ENCODE measurements at regions not wholly inside any gene's neighbourhood (a gene's known extent, or its start where the extent isn't known, plus 50 kb on each side); places are given as distances from the start of the nearest gene placed in this dataset.

DNA sequence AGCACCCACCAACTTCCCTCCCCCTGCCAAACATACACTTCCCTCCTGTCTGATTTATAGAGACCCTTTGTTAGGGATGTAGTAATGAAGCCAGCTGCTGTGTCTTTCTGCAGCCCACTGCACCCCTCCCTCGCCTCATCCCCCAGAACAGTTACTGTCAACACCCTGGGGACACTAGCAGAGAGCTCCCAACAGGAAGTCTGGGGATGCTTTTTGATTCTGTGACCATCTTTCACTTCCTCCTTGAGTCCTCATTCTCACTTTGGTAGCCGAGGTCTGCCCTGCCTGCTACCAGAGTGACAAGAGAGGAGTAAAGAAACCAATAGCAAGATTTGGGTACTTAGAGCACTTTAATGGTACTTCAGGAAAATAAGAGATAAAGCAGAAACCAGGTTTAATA is 201.6 kb downstream of the SATB1 start:
- H3K4ac ChIP-seq (ENCODE audit: low read depth, low read length), result no peak overlapping the region
- H4K91ac ChIP-seq (ENCODE audit: insufficient read length, low read depth, low read length), result no peak overlapping the region
- H4K20me1 ChIP-seq (ENCODE audit: control insufficient read depth, insufficient read depth, insufficient read length), result no peaks in the 10 kb centered on the region
- H3K18ac ChIP-seq (ENCODE audit: insufficient read length, low read depth, low read length), result no peak overlapping the region
- TF ChIP-seq, protein P1, sequence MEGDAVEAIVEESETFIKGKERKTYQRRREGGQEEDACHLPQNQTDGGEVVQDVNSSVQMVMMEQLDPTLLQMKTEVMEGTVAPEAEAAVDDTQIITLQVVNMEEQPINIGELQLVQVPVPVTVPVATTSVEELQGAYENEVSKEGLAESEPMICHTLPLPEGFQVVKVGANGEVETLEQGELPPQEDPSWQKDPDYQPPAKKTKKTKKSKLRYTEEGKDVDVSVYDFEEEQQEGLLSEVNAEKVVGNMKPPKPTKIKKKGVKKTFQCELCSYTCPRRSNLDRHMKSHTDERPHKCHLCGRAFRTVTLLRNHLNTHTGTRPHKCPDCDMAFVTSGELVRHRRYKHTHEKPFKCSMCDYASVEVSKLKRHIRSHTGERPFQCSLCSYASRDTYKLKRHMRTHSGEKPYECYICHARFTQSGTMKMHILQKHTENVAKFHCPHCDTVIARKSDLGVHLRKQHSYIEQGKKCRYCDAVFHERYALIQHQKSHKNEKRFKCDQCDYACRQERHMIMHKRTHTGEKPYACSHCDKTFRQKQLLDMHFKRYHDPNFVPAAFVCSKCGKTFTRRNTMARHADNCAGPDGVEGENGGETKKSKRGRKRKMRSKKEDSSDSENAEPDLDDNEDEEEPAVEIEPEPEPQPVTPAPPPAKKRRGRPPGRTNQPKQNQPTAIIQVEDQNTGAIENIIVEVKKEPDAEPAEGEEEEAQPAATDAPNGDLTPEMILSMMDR (conservative IDR thresholded peaks at IDR 0.05), result no peak
- no peak overlapping the region for H2BK20ac ChIP-seq (ENCODE audit: low read depth, low read length, poor library complexity, severe bottlenecking)
- H3K9me3 ChIP-seq (ENCODE audit: control insufficient read depth, low read depth, low read length), result no peaks in the 10 kb centered on the region
- H3K27ac Mint-ChIP-seq, result no peak overlapping the region
- H3K27ac ChIP-seq (ENCODE audit: insufficient read length, low read depth, low read length), result no peak overlapping the region
- no peak overlapping the region for H4K5ac ChIP-seq (ENCODE audit: insufficient read length, low read depth, low read length)
- H2BK15ac ChIP-seq (ENCODE audit: low read depth, low read length), result no peak overlapping the region
- no peaks in the 10 kb centered on the region for H3K23me2 ChIP-seq (ENCODE audit: insufficient read length, low read depth, low read length, poor library complexity, severe bottlenecking)
- H3T11ph ChIP-seq (ENCODE audit: low read length), result no peak overlapping the region
- H2BK12ac ChIP-seq (ENCODE audit: insufficient read length, low read depth, low read length), result no peak overlapping the region
- H3K14ac ChIP-seq (ENCODE audit: insufficient read depth, low read length), result no peak overlapping the region
- H2BK5ac ChIP-seq (ENCODE audit: insufficient read length, low read length), result no peak overlapping the region
- H3K4me1 ChIP-seq (ENCODE audit: insufficient read depth, low read length), result no peaks in the 10 kb centered on the region
- no peaks in the 10 kb centered on the region for H3K79me2 ChIP-seq (ENCODE audit: insufficient read depth, low read length)
- H3K4me3 Mint-ChIP-seq, result no peak overlapping the region
- no peak overlapping the region for H4K8ac ChIP-seq (replicated peaks; ENCODE audit: insufficient read length, low read depth, low read length)
- H3K56ac ChIP-seq (ENCODE audit: insufficient read length, low read depth, low read length), result no peak overlapping the region
- no peak overlapping the region for H3K23ac ChIP-seq (ENCODE audit: insufficient read length, low read depth, low read length)
- no peaks in the 10 kb centered on the region for H3K36me3 Mint-ChIP-seq (ENCODE audit: insufficient read depth in 1 of 3, low read depth in 3 of 3)
- H3K9ac ChIP-seq (ENCODE audit: extremely low read depth, insufficient read length, low read length), result no peak overlapping the region
- no peak overlapping the region for H2AFZ ChIP-seq (ENCODE audit: low read length)
- H3K4me1 Mint-ChIP-seq, result peaks cover 20 to 22% of the 10 kb centered on the region in 2 experiments
- H3K9me3 Mint-ChIP-seq, result no peaks in the 10 kb centered on the region
- H3K79me1 ChIP-seq (ENCODE audit: insufficient read depth, low read depth, low read length, poor library complexity, severe bottlenecking), result no peaks in the 10 kb centered on the region
- H3K27me3 ChIP-seq (ENCODE audit: insufficient read depth, low read length), result no peaks in the 10 kb centered on the region
- no peaks in the 10 kb centered on the region for H3K27me3 Mint-ChIP-seq (ENCODE audit: low read depth)
- H3K4me2 ChIP-seq (ENCODE audit: insufficient read depth, insufficient read length, low read length), result no peak overlapping the region
- DNase-seq, result no peak
- no peak overlapping the region for H2BK120ac ChIP-seq (ENCODE audit: low read depth, low read length, poor library complexity, severe bottlenecking)
- H2AK5ac ChIP-seq (ENCODE audit: insufficient read length, low read length), result no peak overlapping the region
- WGBS (ENCODE audit: extremely low coverage, insufficient read length, low lambda C conversion rate), result no CpG with 5 or more reads among the region's 2 CpGs
